ENCODE measurements at regions not wholly inside any gene's neighbourhood (a gene's known extent, or its start where the extent isn't known, plus 50 kb on each side); places are given as distances from the start of the nearest gene placed in this dataset.
"Not testable (repeated sequence)": the region's sequence is repeated elsewhere in the genome, so short reads cannot be mapped to it uniquely, and the experiment has no call there.

GRCh38 chr9:135301271-135302263 lies 178.0 kb upstream of the PPP1R26 start:
- FAIRE-seq (no peak), DNase-seq (ENCODE audit: insufficient read length, low spot score) (no peak)
- TF ChIP-seq PAX5 (IDR thresholded peaks at IDR 0.05; ENCODE audit: insufficient read depth, low read length, severe bottlenecking) (no peak), POLR2AphosphoS5 (IDR thresholded peaks at IDR 0.05; ENCODE audit: low read depth, low read length) (no peak), POU2F2 (IDR thresholded peaks at IDR 0.05; ENCODE audit: low read depth, low read length) (no peak), SPI1 (IDR thresholded peaks at IDR 0.05; ENCODE audit: low read depth, low read length) (no peak), POLR2A (IDR thresholded peaks at IDR 0.05; ENCODE audit: low read depth, low read length) (no peak), TAF1 (IDR thresholded peaks at IDR 0.05; ENCODE audit: low read depth, low read length) (no peak)

GRCh38 chr9:135302329-135303279 lies 177.0 kb upstream of the PPP1R26 start:
- DNase-seq (ENCODE audit: insufficient read length, low spot score), result no peak
- FAIRE-seq, result no peak
- TF ChIP-seq POU2F2 (IDR thresholded peaks at IDR 0.05; ENCODE audit: low read depth, low read length), result no peak
- no peak for TF ChIP-seq TAF1 (IDR thresholded peaks at IDR 0.05; ENCODE audit: low read depth, low read length)
- TF ChIP-seq PAX5 (IDR thresholded peaks at IDR 0.05; ENCODE audit: insufficient read depth, low read length, severe bottlenecking), result no peak
- no peak for TF ChIP-seq POLR2AphosphoS5 (IDR thresholded peaks at IDR 0.05; ENCODE audit: low read depth, low read length)
- TF ChIP-seq POLR2A (IDR thresholded peaks at IDR 0.05; ENCODE audit: low read depth, low read length), result no peak
- no peak for TF ChIP-seq SPI1 (IDR thresholded peaks at IDR 0.05; ENCODE audit: low read depth, low read length)

- TF ChIP-seq POLR2A (IDR thresholded peaks at IDR 0.05; ENCODE audit: low read depth, low read length) (no peak), SPI1 (IDR thresholded peaks at IDR 0.05; ENCODE audit: low read depth, low read length) (no peak), PAX5 (IDR thresholded peaks at IDR 0.05; ENCODE audit: insufficient read depth, low read length, severe bottlenecking) (no peak), POLR2AphosphoS5 (IDR thresholded peaks at IDR 0.05; ENCODE audit: low read depth, low read length) (no peak), TAF1 (IDR thresholded peaks at IDR 0.05; ENCODE audit: low read depth, low read length) (no peak), POU2F2 (IDR thresholded peaks at IDR 0.05; ENCODE audit: low read depth, low read length) (no peak)
- DNase-seq (ENCODE audit: insufficient read length, low spot score) (no peak), FAIRE-seq (no peak)
These were observed 176.3 kb upstream of the PPP1R26 start for GRCh38 chr9:135303280-135303647.

- no peak for DNase-seq (ENCODE audit: insufficient read length, low spot score)
- FAIRE-seq, result no peak
- no peak for TF ChIP-seq POLR2AphosphoS5 (IDR thresholded peaks at IDR 0.05; ENCODE audit: low read depth, low read length)
- no peak for TF ChIP-seq POLR2A (IDR thresholded peaks at IDR 0.05; ENCODE audit: low read depth, low read length)
- TF ChIP-seq SPI1 (IDR thresholded peaks at IDR 0.05; ENCODE audit: low read depth, low read length), result no peak
- no peak for TF ChIP-seq PAX5 (IDR thresholded peaks at IDR 0.05; ENCODE audit: insufficient read depth, low read length, severe bottlenecking)
- TF ChIP-seq POU2F2 (IDR thresholded peaks at IDR 0.05; ENCODE audit: low read depth, low read length), result no peak
- TF ChIP-seq TAF1 (IDR thresholded peaks at IDR 0.05; ENCODE audit: low read depth, low read length), result no peak
These were observed 175.6 kb upstream of the PPP1R26 start for GRCh38 chr9:135303865-135304499.

- FAIRE-seq, result no peak
- DNase-seq (ENCODE audit: insufficient read length, low spot score), result no peak
- TF ChIP-seq POU2F2 (IDR thresholded peaks at IDR 0.05; ENCODE audit: low read depth, low read length) (no peak), PAX5 (IDR thresholded peaks at IDR 0.05; ENCODE audit: insufficient read depth, low read length, severe bottlenecking) (no peak), TAF1 (IDR thresholded peaks at IDR 0.05; ENCODE audit: low read depth, low read length) (no peak), POLR2AphosphoS5 (IDR thresholded peaks at IDR 0.05; ENCODE audit: low read depth, low read length) (no peak), POLR2A (IDR thresholded peaks at IDR 0.05; ENCODE audit: low read depth, low read length) (no peak), SPI1 (IDR thresholded peaks at IDR 0.05; ENCODE audit: low read depth, low read length) (no peak)
These were observed 174.7 kb upstream of the PPP1R26 start for GRCh38 chr9:135304886-135305285.

- DNase-seq (ENCODE audit: insufficient read length, low spot score), result no peak
- TF ChIP-seq POLR2AphosphoS5 (IDR thresholded peaks at IDR 0.05; ENCODE audit: low read depth, low read length), result no peak
- no peak for TF ChIP-seq PAX5 (IDR thresholded peaks at IDR 0.05; ENCODE audit: insufficient read depth, low read length, severe bottlenecking)
- TF ChIP-seq POU2F2 (IDR thresholded peaks at IDR 0.05; ENCODE audit: low read depth, low read length), result no peak
- no peak for TF ChIP-seq TAF1 (IDR thresholded peaks at IDR 0.05; ENCODE audit: low read depth, low read length)
- no peak for TF ChIP-seq SPI1 (IDR thresholded peaks at IDR 0.05; ENCODE audit: low read depth, low read length)
- no peak for TF ChIP-seq POLR2A (IDR thresholded peaks at IDR 0.05; ENCODE audit: low read depth, low read length)
- no peak for FAIRE-seq
These were observed 173.9 kb upstream of the PPP1R26 start for GRCh38 chr9:135305546-135306180.

GRCh38 chr9:135306699-135307098 lies 172.9 kb upstream of the PPP1R26 start:
- FAIRE-seq (no peak), DNase-seq (ENCODE audit: insufficient read length, low spot score) (no peak)
- no peak for TF ChIP-seq POLR2A (IDR thresholded peaks at IDR 0.05; ENCODE audit: low read depth, low read length)
- no peak for TF ChIP-seq TAF1 (IDR thresholded peaks at IDR 0.05; ENCODE audit: low read depth, low read length)
- no peak for TF ChIP-seq SPI1 (IDR thresholded peaks at IDR 0.05; ENCODE audit: low read depth, low read length)
- no peak for TF ChIP-seq POLR2AphosphoS5 (IDR thresholded peaks at IDR 0.05; ENCODE audit: low read depth, low read length)
- TF ChIP-seq PAX5 (IDR thresholded peaks at IDR 0.05; ENCODE audit: insufficient read depth, low read length, severe bottlenecking), result no peak
- TF ChIP-seq POU2F2 (IDR thresholded peaks at IDR 0.05; ENCODE audit: low read depth, low read length), result no peak

- FAIRE-seq (no peak), DNase-seq (ENCODE audit: insufficient read length, low spot score) (no peak)
- TF ChIP-seq SPI1 (IDR thresholded peaks at IDR 0.05; ENCODE audit: low read depth, low read length) (no peak), PAX5 (IDR thresholded peaks at IDR 0.05; ENCODE audit: insufficient read depth, low read length, severe bottlenecking) (no peak), POU2F2 (IDR thresholded peaks at IDR 0.05; ENCODE audit: low read depth, low read length) (no peak), POLR2AphosphoS5 (IDR thresholded peaks at IDR 0.05; ENCODE audit: low read depth, low read length) (no peak), TAF1 (IDR thresholded peaks at IDR 0.05; ENCODE audit: low read depth, low read length) (no peak), POLR2A (IDR thresholded peaks at IDR 0.05; ENCODE audit: low read depth, low read length) (no peak)
These were observed 172.3 kb upstream of the PPP1R26 start for GRCh38 chr9:135307300-135307699.

GRCh38 chr9:135307919-135308318 lies 171.7 kb upstream of the PPP1R26 start:
- not testable (repeated sequence) for DNase-seq (ENCODE audit: insufficient read length, low spot score); FAIRE-seq
